ENCODE measurements at regions not wholly inside any gene's neighbourhood (a gene's known extent, or its start where the extent isn't known, plus 50 kb on each side); places are given as distances from the start of the nearest gene placed in this dataset.

DNA sequence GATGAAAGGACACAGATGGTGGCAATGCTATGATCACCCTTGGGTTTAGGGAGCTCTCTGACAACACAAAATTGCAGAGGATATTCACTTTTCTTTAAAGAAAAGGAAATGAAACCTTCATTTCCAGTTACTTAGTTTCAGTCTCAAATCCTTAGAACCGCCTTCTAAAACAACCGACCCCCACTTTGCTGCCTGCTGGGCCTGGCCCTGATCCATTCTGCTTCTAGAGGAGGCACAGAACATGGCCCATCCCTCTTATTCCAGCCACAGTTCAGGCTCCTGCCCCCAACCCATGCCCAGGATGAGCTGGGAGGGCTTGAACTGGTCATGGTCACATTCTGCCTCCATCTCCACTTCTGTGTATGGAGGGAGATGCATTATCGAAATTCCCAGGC lies 311.6 kb downstream of the EN1 start:
- no peak for TF ChIP-seq YY1 (IDR thresholded peaks at IDR 0.05; ENCODE audit: insufficient read depth, insufficient read length)
- TF ChIP-seq ZNF274 (IDR thresholded peaks at IDR 0.05; ENCODE audit: low read depth, low read length) = no peak

Data from NT2/D1 (cell line).